ENCODE measurements at regions not wholly inside any gene's neighbourhood (a gene's known extent, or its start where the extent isn't known, plus 50 kb on each side); places are given as distances from the start of the nearest gene placed in this dataset.

GRCh38 chr6:130661077-130661476 is 166.1 kb upstream of the SMLR1 start:
- TF ChIP-seq, protein P1, sequence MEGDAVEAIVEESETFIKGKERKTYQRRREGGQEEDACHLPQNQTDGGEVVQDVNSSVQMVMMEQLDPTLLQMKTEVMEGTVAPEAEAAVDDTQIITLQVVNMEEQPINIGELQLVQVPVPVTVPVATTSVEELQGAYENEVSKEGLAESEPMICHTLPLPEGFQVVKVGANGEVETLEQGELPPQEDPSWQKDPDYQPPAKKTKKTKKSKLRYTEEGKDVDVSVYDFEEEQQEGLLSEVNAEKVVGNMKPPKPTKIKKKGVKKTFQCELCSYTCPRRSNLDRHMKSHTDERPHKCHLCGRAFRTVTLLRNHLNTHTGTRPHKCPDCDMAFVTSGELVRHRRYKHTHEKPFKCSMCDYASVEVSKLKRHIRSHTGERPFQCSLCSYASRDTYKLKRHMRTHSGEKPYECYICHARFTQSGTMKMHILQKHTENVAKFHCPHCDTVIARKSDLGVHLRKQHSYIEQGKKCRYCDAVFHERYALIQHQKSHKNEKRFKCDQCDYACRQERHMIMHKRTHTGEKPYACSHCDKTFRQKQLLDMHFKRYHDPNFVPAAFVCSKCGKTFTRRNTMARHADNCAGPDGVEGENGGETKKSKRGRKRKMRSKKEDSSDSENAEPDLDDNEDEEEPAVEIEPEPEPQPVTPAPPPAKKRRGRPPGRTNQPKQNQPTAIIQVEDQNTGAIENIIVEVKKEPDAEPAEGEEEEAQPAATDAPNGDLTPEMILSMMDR (IDR thresholded peaks at IDR 0.05), result no peak
- no peak for TF ChIP-seq POLR2A (IDR thresholded peaks at IDR 0.05)
